Thyroid gland (tissue), 4 donors: ENCODE measurements at regions not wholly inside any gene's neighbourhood (a gene's known extent, or its start where the extent isn't known, plus 50 kb on each side); places are given as distances from the start of the nearest gene placed in this dataset.

Source experiments
- CTCF ChIP-seq, 6 experiments: fragments of 200-600 bp in 3 of 6; fragments of 450-650 bp in 3 of 6; sonication (generic) in 3 of 6; IDR thresholded peaks; one replicate each; pipeline ENCODE4 v1.5.1; 2016 to 2019; ENCODE audit warnings: antibody characterized with exemption in 6 of 6, mild to moderate bottlenecking in 2 of 6, inconsistent platforms in 1 of 6, moderate library complexity in 1 of 6
- POLR2A ChIP-seq, 2 donors: fragments of 450-650 bp; IDR thresholded peaks; one replicate each; pipeline ENCODE4 v1.6.1; 2017; ENCODE audit warnings: antibody characterized with exemption in 2 of 2, mild to moderate bottlenecking in 2 of 2, moderate library complexity in 1 of 2

- TF ChIP-seq CTCF (IDR thresholded peaks at IDR 0.05) (no peak), POLR2A (IDR thresholded peaks at IDR 0.05) (no peak)
Observed at GRCh38 chr6:14689639-14690038, 556.2 kb upstream of the JARID2 start.
